Naive B cell (primary cell): ENCODE measurements at regions not wholly inside any gene's neighbourhood (a gene's known extent, or its start where the extent isn't known, plus 50 kb on each side); places are given as distances from the start of the nearest gene placed in this dataset.
A peak's percentile ranks its signal among the peaks of the same experiment; 100 is the strongest.

ENCODE experiments used
- ATAC-seq, 2 donors: fragments of 150-1000 bp; cut with Tn5 transposase; 2 replicates each; pipeline ENCODE4 v1.10.0; 2021; ENCODE audit warnings: low read depth in 2 of 2, mild to moderate bottlenecking in 2 of 2, moderate library complexity in 2 of 2
- DNase-seq: peaks from one replicate; pipeline ENCODE4 v3.0.0; 2022
- H3K27ac Mint-ChIP-seq, 6 donors: one replicate each; pipeline ENCODE4 v1.8.0; 2020 to 2022; ENCODE audit warnings: mild to moderate bottlenecking in 6 of 6, mixed read lengths in 6 of 6, moderate library complexity in 5 of 6, inconsistent platforms in 2 of 6
- H3K27me3 Mint-ChIP-seq, 3 donors: one replicate each; pipeline ENCODE4 v1.8.0; 2021 to 2022; ENCODE audit warnings: mixed read lengths in 3 of 3, mild to moderate bottlenecking in 1 of 3
- H3K36me3 Mint-ChIP-seq, 2 donors: one replicate each; pipeline ENCODE4 v1.8.0; 2020 to 2022; ENCODE audit warnings: mixed read lengths in 2 of 2, inconsistent platforms in 1 of 2, mild to moderate bottlenecking in 1 of 2
- H3K4me1 Mint-ChIP-seq, 3 donors: one replicate each; pipeline ENCODE4 v1.8.0; 2020 to 2022; ENCODE audit warnings: mixed read lengths in 3 of 3, inconsistent platforms in 1 of 3, mild to moderate bottlenecking in 1 of 3, moderate library complexity in 1 of 3
- H3K4me3 Mint-ChIP-seq, 8 donors: one replicate each; pipeline ENCODE4 v1.8.0; 2020 to 2022; ENCODE audit warnings: mild to moderate bottlenecking in 8 of 8, mixed read lengths in 8 of 8, moderate library complexity in 8 of 8, inconsistent platforms in 2 of 8
- H3K9me3 Mint-ChIP-seq, 7 donors: one replicate each; pipeline ENCODE4 v1.8.0; 2020 to 2022; ENCODE audit warnings: mixed read lengths in 7 of 7, mild to moderate bottlenecking in 5 of 7, inconsistent platforms in 2 of 7, moderate library complexity in 1 of 7

GRCh38 chr12:111310076-111310870 is 58.6 kb downstream of the PHETA1 start:
- H3K27ac Mint-ChIP-seq: peak overlapping the region in 1 of 6 donors; percentile 56
- peaks cover 8 to 14% (median 9%) of the 10 kb centered on the region in 3 donors for H3K27me3 Mint-ChIP-seq
- H3K36me3 Mint-ChIP-seq: peaks cover 6 to 10% of the 10 kb centered on the region in 2 donors
- ATAC-seq (no peak), DNase-seq (no peak)
- H3K4me1 Mint-ChIP-seq: peaks cover 10 to 14% (median 11%) of the 10 kb centered on the region in 3 donors
- H3K4me3 Mint-ChIP-seq: no peak overlapping the region
- H3K9me3 Mint-ChIP-seq: peaks cover 6 to 29% (median 19%) of the 10 kb centered on the region in 7 donors

- no peak for ATAC-seq
- peak overlapping the region in 1 of 8 donors; percentile 18 for H3K4me3 Mint-ChIP-seq
- peaks cover 11 to 16% of the 10 kb centered on the region in 2 donors for H3K36me3 Mint-ChIP-seq
- peaks cover 6 to 35% (median 26%) of the 10 kb centered on the region in 7 donors for H3K9me3 Mint-ChIP-seq
- H3K27me3 Mint-ChIP-seq: peaks cover 8 to 14% (median 9%) of the 10 kb centered on the region in 3 donors
- H3K4me1 Mint-ChIP-seq: peaks cover 10 to 14% (median 11%) of the 10 kb centered on the region in 3 donors
- peak overlapping the region in 4 of 6 donors; percentile 19 to 96 (median 51) for H3K27ac Mint-ChIP-seq
- DNase-seq: no peak
Observed at GRCh38 chr12:111309584-111309983, 59.3 kb downstream of the PHETA1 start.

- Mint-ChIP-seq H3K27me3 (peaks cover 4 to 8% (median 8%) of the 10 kb centered on the region in 3 donors), H3K4me3 (no peak overlapping the region), H3K9me3 (peaks cover 9 to 41% (median 32%) of the 10 kb centered on the region in 7 donors), H3K4me1 (peaks cover 5 to 7% (median 6%) of the 10 kb centered on the region in 3 donors), H3K36me3 (peaks cover 11 to 16% of the 10 kb centered on the region in 2 donors), H3K27ac (no peak overlapping the region)
- ATAC-seq (no peak), DNase-seq (no peak)
Observed at GRCh38 chr12:111308473-111308872, 60.4 kb downstream of the PHETA1 start.

GRCh38 chr12:111304642-111305071 is 64.2 kb downstream of the PHETA1 start:
- ATAC-seq (peak in 1 of 2 donors; percentile 14), DNase-seq (no peak)
- Mint-ChIP-seq H3K36me3 (peaks cover 11 to 16% of the 10 kb centered on the region in 2 donors), H3K9me3 (peaks cover 9 to 50% (median 35%) of the 10 kb centered on the region in 7 donors), H3K27ac (peak overlapping the region in 2 of 6 donors; percentile 18 to 97), H3K4me1 (peaks cover 2 to 4% (median 3%) of the 10 kb centered on the region in 3 donors), H3K4me3 (no peak overlapping the region), H3K27me3 (peaks cover 5 to 16% (median 9%) of the 10 kb centered on the region in 3 donors)

- H3K4me3 Mint-ChIP-seq: no peak overlapping the region
- peaks cover 11 to 16% of the 10 kb centered on the region in 2 donors for H3K36me3 Mint-ChIP-seq
- H3K27me3 Mint-ChIP-seq: peaks cover 0 to 11% (median 9%) of the 10 kb centered on the region in 3 donors
- H3K27ac Mint-ChIP-seq: no peak overlapping the region
- no peaks in the 10 kb centered on the region for H3K4me1 Mint-ChIP-seq
- DNase-seq (no peak), ATAC-seq (peak in 1 of 2 donors; percentile 30)
- H3K9me3 Mint-ChIP-seq: peaks cover 9 to 50% (median 35%) of the 10 kb centered on the region in 7 donors
Observed at GRCh38 chr12:111303531-111303930, 65.4 kb downstream of the PHETA1 start.

- Mint-ChIP-seq H3K36me3 (no peaks in the 10 kb centered on the region), H3K9me3 (peaks cover 4 to 17% (median 7%) of the 10 kb centered on the region in 7 donors), H3K27ac (no peak overlapping the region), H3K27me3 (peaks cover 0 to 11% (median 9%) of the 10 kb centered on the region in 3 donors), H3K4me3 (peak overlapping the region in 1 of 8 donors; percentile 25), H3K4me1 (no peaks in the 10 kb centered on the region)
- ATAC-seq: peak; percentile 46 to 50
- DNase-seq: peak; percentile 32
Observed at GRCh38 chr12:111298582-111299436, 70.1 kb downstream of the PHETA1 start.

GRCh38 chr12:111297703-111298426 is 71.0 kb downstream of the PHETA1 start:
- H3K36me3 Mint-ChIP-seq: no peaks in the 10 kb centered on the region
- peaks cover 0 to 11% (median 9%) of the 10 kb centered on the region in 3 donors for H3K27me3 Mint-ChIP-seq
- ATAC-seq (no peak), DNase-seq (no peak)
- H3K9me3 Mint-ChIP-seq: peaks cover 0 to 8% (median 4%) of the 10 kb centered on the region in 7 donors
- no peak overlapping the region for H3K4me3 Mint-ChIP-seq
- no peaks in the 10 kb centered on the region for H3K4me1 Mint-ChIP-seq
- H3K27ac Mint-ChIP-seq: no peak overlapping the region

GRCh38 chr12:111296906-111297463 is 71.9 kb downstream of the PHETA1 start:
- ATAC-seq (no peak), DNase-seq (no peak)
- H3K9me3 Mint-ChIP-seq: peaks cover 0 to 4% (median 2%) of the 10 kb centered on the region in 7 donors
- peak overlapping the region in 1 of 6 donors; percentile 14 for H3K27ac Mint-ChIP-seq
- H3K4me3 Mint-ChIP-seq: no peak overlapping the region
- no peaks in the 10 kb centered on the region for H3K36me3 Mint-ChIP-seq
- peaks cover 0 to 11% (median 6%) of the 10 kb centered on the region in 3 donors for H3K27me3 Mint-ChIP-seq
- no peaks in the 10 kb centered on the region for H3K4me1 Mint-ChIP-seq

GRCh38 chr12:111295176-111295575 is 73.7 kb downstream of the PHETA1 start:
- Mint-ChIP-seq H3K27me3 (peaks cover 0 to 1% (median 0%) of the 10 kb centered on the region in 3 donors), H3K4me3 (no peak overlapping the region), H3K9me3 (peaks cover 0 to 4% (median 2%) of the 10 kb centered on the region in 7 donors), H3K27ac (peak overlapping the region in 2 of 6 donors; percentile 10 to 49), H3K36me3 (no peaks in the 10 kb centered on the region), H3K4me1 (no peaks in the 10 kb centered on the region)
- DNase-seq (no peak), ATAC-seq (no peak)

GRCh38 chr12:111293266-111294009 is 75.5 kb downstream of the PHETA1 start:
- Mint-ChIP-seq H3K9me3 (peaks cover 0 to 4% (median 2%) of the 10 kb centered on the region in 7 donors), H3K4me1 (no peaks in the 10 kb centered on the region), H3K27me3 (peaks cover 0 to 6% (median 0%) of the 10 kb centered on the region in 3 donors), H3K4me3 (no peak overlapping the region), H3K36me3 (no peaks in the 10 kb centered on the region), H3K27ac (no peak overlapping the region)
- ATAC-seq (no peak), DNase-seq (no peak)

- peaks cover 0 to 12% (median 0%) of the 10 kb centered on the region in 3 donors for H3K27me3 Mint-ChIP-seq
- H3K4me1 Mint-ChIP-seq: no peaks in the 10 kb centered on the region
- no peaks in the 10 kb centered on the region for H3K36me3 Mint-ChIP-seq
- no peak overlapping the region for H3K27ac Mint-ChIP-seq
- DNase-seq (no peak), ATAC-seq (no peak)
- peaks cover 0 to 4% (median 0%) of the 10 kb centered on the region in 7 donors for H3K9me3 Mint-ChIP-seq
- no peak overlapping the region for H3K4me3 Mint-ChIP-seq
Observed at GRCh38 chr12:111291357-111291756, 77.5 kb downstream of the PHETA1 start.

- ATAC-seq: no peak
- Mint-ChIP-seq H3K27ac (no peak overlapping the region), H3K9me3 (peaks cover 0 to 4% (median 0%) of the 10 kb centered on the region in 7 donors), H3K27me3 (peaks cover 0 to 19% (median 5%) of the 10 kb centered on the region in 3 donors), H3K4me1 (no peaks in the 10 kb centered on the region), H3K4me3 (no peak overlapping the region), H3K36me3 (no peaks in the 10 kb centered on the region)
- DNase-seq: no peak
Observed at GRCh38 chr12:111288771-111289170, 80.1 kb downstream of the PHETA1 start.
